ENCODE measurements at regions not wholly inside any gene's neighbourhood (a gene's known extent, or its start where the extent isn't known, plus 50 kb on each side); places are given as distances from the start of the nearest gene placed in this dataset.

GRCh38 chr20:56764671-56765070 lies 135.6 kb downstream of the TFAP2C start:
- TF ChIP-seq MAX (IDR thresholded peaks at IDR 0.05; ENCODE audit: low read depth, low read length) (no peak), HCFC1 (IDR thresholded peaks at IDR 0.05; ENCODE audit: low read length) (no peak), ELK1 (IDR thresholded peaks at IDR 0.05; ENCODE audit: low read depth, low read length) (no peak), ZBTB4 (CRISPR knock-in tag; IDR thresholded peaks at IDR 0.05) (no peak), SIN3A (IDR thresholded peaks at IDR 0.05; ENCODE audit: low read depth, low read length) (no peak), TCF3 (IDR thresholded peaks at IDR 0.05; ENCODE audit: borderline replicate concordance, insufficient read depth, low read depth, low read length) (no peak), PBX3 (IDR thresholded peaks at IDR 0.05; ENCODE audit: insufficient replicate concordance, low read depth, low read length) (no peak), SRF (IDR thresholded peaks at IDR 0.05; ENCODE audit: low read depth in 2 of 2, low read length in 2 of 2) (no peak)
